Keratinocyte (primary cell): ENCODE measurements at regions not wholly inside any gene's neighbourhood (a gene's known extent, or its start where the extent isn't known, plus 50 kb on each side); places are given as distances from the start of the nearest gene placed in this dataset.
"Not testable (repeated sequence)": the region's sequence is repeated elsewhere in the genome, so short reads cannot be mapped to it uniquely, and the experiment has no call there.

Experiments
- DNase-seq: peaks from one replicate; pipeline ENCODE4 v3.0.0-alpha.2; 2011; ENCODE audit warnings: low read depth, missing footprints, low spot score
- FAIRE-seq: peaks from 2 replicates; lab custom pipeline; 2011; peaks lifted over from hg19 to GRCh38; lab: Jason Lieb, UNC
- H2AFZ ChIP-seq: 2 replicates; pipeline ENCODE4 v1.6.0; 2012; ENCODE audit warnings: low read length, control low read depth, inconsistent platforms; ENCODE audit not compliant: control insufficient read depth
- H3K27ac ChIP-seq: 2 replicates; pipeline ENCODE4 v1.5.1; 2011; ENCODE audit warnings: low read length; ENCODE audit not compliant: control insufficient read depth, insufficient read depth
- H3K27me3 ChIP-seq: 3 replicates; pipeline ENCODE4 v1.6.0; 2011; ENCODE audit warnings: low read length; ENCODE audit not compliant: control insufficient read depth, insufficient read depth; ENCODE audit errors: extremely low read depth
- H3K36me3 ChIP-seq, 2 experiments: 2 replicates in 1 of 2; 3 replicates in 1 of 2; pipeline ENCODE4 v1.5.1; 2011; ENCODE audit warnings: low read length in 2 of 2, mild to moderate bottlenecking in 1 of 2; ENCODE audit not compliant: control insufficient read depth in 2 of 2, insufficient read depth in 2 of 2; ENCODE audit errors: extremely low read depth in 1 of 2
- H3K4me1 ChIP-seq: 3 replicates; pipeline ENCODE4 v1.5.1; 2011; ENCODE audit warnings: low read length; ENCODE audit not compliant: control insufficient read depth, insufficient read depth; ENCODE audit errors: extremely low read depth
- H3K4me2 ChIP-seq: 3 replicates; pipeline ENCODE4 v1.6.0; 2011; ENCODE audit warnings: low read depth, low read length; ENCODE audit not compliant: control insufficient read depth, insufficient read depth; ENCODE audit errors: extremely low read depth
- H3K4me3 ChIP-seq, 3 experiments: fragments of 200-600 bp in 1 of 3; sonication (generic) in 1 of 3; 2 replicates in 2 of 3; 3 replicates in 1 of 3; pipeline ENCODE4 v1.5.1; 2011 to 2016; ENCODE audit warnings: low read length in 3 of 3, mild to moderate bottlenecking in 3 of 3, control low read depth in 2 of 3, inconsistent platforms in 1 of 3, low read depth in 1 of 3, mixed read lengths in 1 of 3, mixed run types in 1 of 3, moderate library complexity in 1 of 3; ENCODE audit not compliant: control insufficient read depth in 2 of 3, insufficient read depth in 2 of 3; ENCODE audit errors: extremely low read depth in 1 of 3
- H3K79me2 ChIP-seq: 2 replicates; pipeline ENCODE4 v1.6.0; 2012; ENCODE audit warnings: low read length; ENCODE audit not compliant: control insufficient read depth, insufficient read depth
- H3K9ac ChIP-seq: 3 replicates; pipeline ENCODE4 v1.6.0; 2011; ENCODE audit warnings: low read length; ENCODE audit not compliant: control insufficient read depth, insufficient read depth; ENCODE audit errors: extremely low read depth
- H3K9me1 ChIP-seq: 3 replicates; pipeline ENCODE4 v1.6.0; 2011; ENCODE audit warnings: low read length; ENCODE audit not compliant: control insufficient read depth, insufficient read depth; ENCODE audit errors: extremely low read depth
- H3K9me3 ChIP-seq: 2 replicates; pipeline ENCODE4 v1.5.1; 2012; ENCODE audit warnings: low read depth, low read length; ENCODE audit not compliant: control insufficient read depth
- H4K20me1 ChIP-seq: 3 replicates; pipeline ENCODE4 v1.6.0; 2011; ENCODE audit warnings: low read length; ENCODE audit not compliant: control insufficient read depth, insufficient read depth; ENCODE audit errors: extremely low read depth
- CTCF ChIP-seq, 3 experiments: IDR thresholded peaks in 1 of 3; conservative IDR thresholded peaks in 1 of 3; optimal IDR thresholded peaks in 1 of 3; 2 replicates in 2 of 3; 3 replicates in 1 of 3; pipeline versions ENCODE3 to v1.5.1; 2011; ENCODE audit warnings: low read length in 3 of 3, mild to moderate bottlenecking in 3 of 3, moderate library complexity in 2 of 3, control low read depth in 1 of 3, inconsistent platforms in 1 of 3; ENCODE audit not compliant: insufficient read depth in 2 of 3; ENCODE audit errors: extremely low read depth in 1 of 3
- EZH2 ChIP-seq: IDR thresholded peaks from one replicate; pipeline ENCODE4 v1.6.1; 2012; ENCODE audit warnings: inconsistent platforms, mild to moderate bottlenecking, low read length, moderate library complexity
- dilution Hi-C: fragments of 300-500 bp; cut with MboI; formaldehyde crosslinking; loops from one replicate; pipeline ENCODE4 v1.7.0; 2020; ENCODE audit warnings: low sequenced_read_pairs; ENCODE audit not compliant: extremely low pct_ligation_motif_present

- not testable (repeated sequence) for DNase-seq, H3K4me3 ChIP-seq, H3K27me3 ChIP-seq, H3K4me1 ChIP-seq, H3K9me1 ChIP-seq, H3K27ac ChIP-seq, H3K4me2 ChIP-seq, H3K79me2 ChIP-seq, FAIRE-seq, H3K9me3 ChIP-seq, H2AFZ ChIP-seq, H4K20me1 ChIP-seq, H3K9ac ChIP-seq, H3K36me3 ChIP-seq
- dilution Hi-C loops: loop anchor here (25.0 kb wide), 1 partner anchor 501 kb away; no protein-coding TSS in a partner anchor
Measured at GRCh38 chr10:95137990-95138625, 55.9 kb upstream of the ACSM6 start.

- H3K9me3 ChIP-seq: no peaks in the 10 kb centered on the region
- no peak for DNase-seq
- TF ChIP-seq EZH2: no peak
- TF ChIP-seq CTCF (optimal IDR thresholded peaks at IDR 0.05 in 1 of 3, IDR thresholded peaks at IDR 0.05 in 1 of 3, conservative IDR thresholded peaks at IDR 0.05 in 1 of 3; ENCODE audit: extremely low read depth in 1 of 3, insufficient read depth in 2 of 3, low read length in 3 of 3): no peak
- no peaks in the 10 kb centered on the region for H3K36me3 ChIP-seq
- H3K27ac ChIP-seq: no peak overlapping the region
- H3K27me3 ChIP-seq: no peaks in the 10 kb centered on the region
- no peaks in the 10 kb centered on the region for H3K4me1 ChIP-seq
- dilution Hi-C loops: loop anchor here (25.0 kb wide), 1 partner anchor 497 kb away; no protein-coding TSS in a partner anchor
- no peaks in the 10 kb centered on the region for H3K79me2 ChIP-seq
- H3K4me3 ChIP-seq: no peak overlapping the region
- no peaks in the 10 kb centered on the region for H3K9me1 ChIP-seq
- H4K20me1 ChIP-seq: no peaks in the 10 kb centered on the region
- FAIRE-seq: no peak
- no peak overlapping the region for H3K9ac ChIP-seq
- H3K4me2 ChIP-seq: no peak overlapping the region
- H2AFZ ChIP-seq: no peak overlapping the region
Measured at GRCh38 chr10:95134490-95134889, 59.5 kb upstream of the ACSM6 start.

GRCh38 chr10:95133997-95134396 lies 60.0 kb upstream of the ACSM6 start:
- no peak overlapping the region for H3K4me2 ChIP-seq
- no peak overlapping the region for H2AFZ ChIP-seq
- no peaks in the 10 kb centered on the region for H3K27me3 ChIP-seq
- no peaks in the 10 kb centered on the region for H3K9me1 ChIP-seq
- H3K4me3 ChIP-seq: no peak overlapping the region
- no peaks in the 10 kb centered on the region for H3K4me1 ChIP-seq
- no peak overlapping the region for H3K27ac ChIP-seq
- no peak overlapping the region for H3K9ac ChIP-seq
- FAIRE-seq (peak; percentile 20), DNase-seq (no peak)
- no peaks in the 10 kb centered on the region for H3K36me3 ChIP-seq
- dilution Hi-C loops: loop anchor here (25.0 kb wide), 1 partner anchor 497 kb away; no protein-coding TSS in a partner anchor
- TF ChIP-seq CTCF (optimal IDR thresholded peaks at IDR 0.05 in 1 of 3, IDR thresholded peaks at IDR 0.05 in 1 of 3, conservative IDR thresholded peaks at IDR 0.05 in 1 of 3; ENCODE audit: extremely low read depth in 1 of 3, insufficient read depth in 2 of 3, low read length in 3 of 3): no peak
- TF ChIP-seq EZH2: no peak
- no peaks in the 10 kb centered on the region for H3K9me3 ChIP-seq
- H3K79me2 ChIP-seq: no peaks in the 10 kb centered on the region
- no peaks in the 10 kb centered on the region for H4K20me1 ChIP-seq
